ENCODE measurements at regions not wholly inside any gene's neighbourhood (a gene's known extent, or its start where the extent isn't known, plus 50 kb on each side); places are given as distances from the start of the nearest gene placed in this dataset.
"Not testable (repeated sequence)": the region's sequence is repeated elsewhere in the genome, so short reads cannot be mapped to it uniquely, and the experiment has no call there.

GRCh38 chr13:62473190-62473943, 1057.7 kb upstream of the PCDH20 start:
- no peak for TF ChIP-seq POLR2AphosphoS5 (IDR thresholded peaks at IDR 0.05)
- no peak for TF ChIP-seq CTCF (IDR thresholded peaks at IDR 0.05)
- no peak for TF ChIP-seq EP300 (IDR thresholded peaks at IDR 0.05)
- TF ChIP-seq POLR2A (IDR thresholded peaks at IDR 0.05) = no peak
- Histone ChIP-seq H3K4me3 (no peak overlapping the region), H3K27me3 (no peaks in the 10 kb centered on the region), H3K27ac (no peak overlapping the region), H3K4me1 (no peaks in the 10 kb centered on the region), H3K36me3 (no peaks in the 10 kb centered on the region), H3K9me3 (no peaks in the 10 kb centered on the region)
- DNase-seq (ENCODE audit: low spot score in 2 of 2) = no peak
- 77% methylated on average over 2 of the region's 2 CpGs for WGBS

GRCh38 chr13:62453761-62454160, 1038.1 kb upstream of the PCDH20 start:
- no peaks in the 10 kb centered on the region for H3K27me3 ChIP-seq
- 89% methylated on average over 2 of the region's 2 CpGs for WGBS
- H3K9me3 ChIP-seq = no peaks in the 10 kb centered on the region
- H3K4me1 ChIP-seq = no peaks in the 10 kb centered on the region
- TF ChIP-seq EP300 (IDR thresholded peaks at IDR 0.05) (no peak), POLR2A (IDR thresholded peaks at IDR 0.05) (no peak), POLR2AphosphoS5 (IDR thresholded peaks at IDR 0.05) (no peak), CTCF (IDR thresholded peaks at IDR 0.05) (no peak)
- H3K27ac ChIP-seq = no peak overlapping the region
- no peaks in the 10 kb centered on the region for H3K36me3 ChIP-seq
- DNase-seq (ENCODE audit: low spot score in 2 of 2) = no peak
- no peak overlapping the region for H3K4me3 ChIP-seq

DNA sequence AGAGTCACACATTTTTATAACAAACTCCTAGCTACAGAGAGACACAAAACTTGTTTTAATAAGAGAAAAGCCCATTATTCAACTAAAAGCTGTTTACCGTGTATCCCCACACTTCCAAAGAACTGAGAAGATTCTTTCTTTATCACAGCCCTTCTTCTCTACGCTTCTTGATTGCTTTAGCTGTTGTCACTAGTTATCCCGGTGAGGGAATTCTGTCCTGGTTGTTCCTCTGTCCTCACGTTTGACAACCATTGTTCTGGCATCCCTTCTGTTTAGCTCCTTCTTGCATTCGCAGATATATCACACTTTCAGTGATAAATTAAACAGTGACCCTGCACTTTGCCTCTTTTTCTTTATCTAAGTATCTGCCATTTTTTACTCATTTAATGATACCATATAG, 1035.1 kb upstream of the PCDH20 start:
- Histone ChIP-seq H3K4me1 (no peaks in the 10 kb centered on the region), H3K36me3 (no peaks in the 10 kb centered on the region), H3K4me3 (no peak overlapping the region), H3K27me3 (no peaks in the 10 kb centered on the region), H3K27ac (no peak overlapping the region), H3K9me3 (no peaks in the 10 kb centered on the region)
- no peak for DNase-seq (ENCODE audit: low spot score in 2 of 2)
- WGBS = 73% methylated on average over 5 of the region's 5 CpGs
- TF ChIP-seq EP300 (IDR thresholded peaks at IDR 0.05) (no peak), POLR2A (IDR thresholded peaks at IDR 0.05) (no peak), POLR2AphosphoS5 (IDR thresholded peaks at IDR 0.05) (no peak), CTCF (IDR thresholded peaks at IDR 0.05) (no peak)

GRCh38 chr13:62447771-62448382, 1032.2 kb upstream of the PCDH20 start:
- not testable (repeated sequence) for H3K4me3 ChIP-seq; DNase-seq (ENCODE audit: low spot score in 2 of 2); H3K9me3 ChIP-seq; H3K36me3 ChIP-seq; H3K4me1 ChIP-seq; H3K27ac ChIP-seq; H3K27me3 ChIP-seq
- WGBS = 90% methylated on average over 11 of the region's 39 CpGs

DNA sequence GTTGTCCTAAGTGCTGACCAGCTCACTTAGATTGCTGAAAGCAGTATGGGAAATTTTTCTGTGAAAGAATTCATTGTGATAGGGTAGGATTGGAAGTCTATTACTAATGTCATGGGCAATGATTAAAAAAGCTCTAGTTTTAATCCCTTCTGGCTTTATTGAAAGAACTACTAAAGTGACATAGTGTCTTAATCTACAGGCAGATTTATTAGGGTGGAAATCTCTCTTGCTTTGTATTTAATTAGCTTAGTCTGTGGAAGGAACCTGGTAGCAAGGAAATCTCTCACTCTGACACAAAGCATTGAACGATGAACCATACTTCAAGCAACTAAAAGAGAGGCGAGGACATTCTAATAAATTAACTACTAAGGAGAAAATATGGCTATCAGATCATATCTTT, 1029.2 kb upstream of the PCDH20 start:
- WGBS = 70% methylated on average over 2 of the region's 2 CpGs
- Histone ChIP-seq H3K4me3 (no peak overlapping the region), H3K27ac (no peak overlapping the region), H3K9me3 (no peaks in the 10 kb centered on the region), H3K36me3 (no peaks in the 10 kb centered on the region), H3K27me3 (no peaks in the 10 kb centered on the region), H3K4me1 (no peaks in the 10 kb centered on the region)
- DNase-seq (ENCODE audit: low spot score in 2 of 2) = no peak
- no peak for TF ChIP-seq EP300 (IDR thresholded peaks at IDR 0.05)
- TF ChIP-seq CTCF (IDR thresholded peaks at IDR 0.05) = no peak

All from suprapubic skin (tissue), 4 donors.